Liver (tissue), 3 donors: ENCODE measurements at regions not wholly inside any gene's neighbourhood (a gene's known extent, or its start where the extent isn't known, plus 50 kb on each side); places are given as distances from the start of the nearest gene placed in this dataset.

Source experiments
- CTCF ChIP-seq: fragments of 150-350 bp; IDR thresholded peaks from 2 replicates; pipeline ENCODE4 v1.5.1; 2017; ENCODE audit warnings: improper control_type of control experiment, low read depth, low read length; ENCODE audit not compliant: missing input control
- EGR1 ChIP-seq, 2 donors: IDR thresholded peaks; 2 replicates each; pipeline ENCODE4 v1.6.1; 2016 to 2018; ENCODE audit warnings: antibody characterized with exemption in 2 of 2, low read depth in 2 of 2
- JUND ChIP-seq, 2 donors: IDR thresholded peaks; 2 replicates each; pipeline ENCODE4 v1.6.1; 2016; ENCODE audit warnings: antibody characterized with exemption in 2 of 2
- RXRA ChIP-seq, 2 donors: IDR thresholded peaks; 2 replicates each; pipeline ENCODE4 v1.6.1; 2017 to 2018; ENCODE audit warnings: antibody characterized with exemption in 2 of 2, mild to moderate bottlenecking in 1 of 2
- SP1 ChIP-seq: IDR thresholded peaks from 2 replicates; pipeline ENCODE4 v1.6.1; 2018; ENCODE audit warnings: antibody characterized with exemption, mild to moderate bottlenecking
- donor health status: healthy.
- donor health status: healthy.

- no peak for TF ChIP-seq JUND (IDR thresholded peaks at IDR 0.05)
- no peak for TF ChIP-seq CTCF
- no peak for TF ChIP-seq SP1
- TF ChIP-seq EGR1 (IDR thresholded peaks at IDR 0.05; ENCODE audit: low read depth in 2 of 2) = no peak
- TF ChIP-seq RXRA (IDR thresholded peaks at IDR 0.05) = no peak
These were observed 183.6 kb upstream of the PMFBP1 start for GRCh38 chr16:72355561-72355960.
